Astrocyte (in vitro differentiated cells and primary cell): ENCODE measurements at regions not wholly inside any gene's neighbourhood (a gene's known extent, or its start where the extent isn't known, plus 50 kb on each side); places are given as distances from the start of the nearest gene placed in this dataset.

Experiments
- EZH2 ChIP-seq: IDR thresholded peaks from 2 replicates; pipeline ENCODE4 v1.6.1; 2012; ENCODE audit warnings: mild to moderate bottlenecking, low read length, inconsistent platforms; ENCODE audit not compliant: insufficient read depth
- TF ChIP-seq, protein P1 (sequence below): IDR thresholded peaks from 2 replicates; pipeline ENCODE4 v1.5.1; 2011; ENCODE audit warnings: low read depth, mild to moderate bottlenecking, inconsistent platforms, low read length, moderate library complexity; ENCODE audit not compliant: insufficient read depth

DNA sequence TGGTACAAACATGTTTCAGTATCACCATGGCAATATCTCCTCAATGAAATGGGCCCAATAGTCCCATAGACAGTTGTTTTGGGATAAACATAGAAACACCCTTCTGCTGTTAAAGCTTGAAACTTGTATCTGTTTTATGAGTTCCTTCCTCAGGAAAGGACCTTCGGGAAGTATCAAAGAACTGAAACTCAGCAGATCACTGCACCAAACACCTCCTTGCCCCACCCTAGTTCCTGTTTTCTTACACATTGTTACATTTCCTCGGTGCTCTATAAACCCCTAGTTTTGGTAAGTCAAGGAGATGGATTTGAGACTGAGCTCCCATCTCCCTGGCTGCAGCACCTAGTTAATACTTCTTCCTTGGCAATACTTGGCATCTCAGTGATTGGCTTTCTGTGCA lies 73.8 kb upstream of the ECI2 start:
- TF ChIP-seq, protein P1, sequence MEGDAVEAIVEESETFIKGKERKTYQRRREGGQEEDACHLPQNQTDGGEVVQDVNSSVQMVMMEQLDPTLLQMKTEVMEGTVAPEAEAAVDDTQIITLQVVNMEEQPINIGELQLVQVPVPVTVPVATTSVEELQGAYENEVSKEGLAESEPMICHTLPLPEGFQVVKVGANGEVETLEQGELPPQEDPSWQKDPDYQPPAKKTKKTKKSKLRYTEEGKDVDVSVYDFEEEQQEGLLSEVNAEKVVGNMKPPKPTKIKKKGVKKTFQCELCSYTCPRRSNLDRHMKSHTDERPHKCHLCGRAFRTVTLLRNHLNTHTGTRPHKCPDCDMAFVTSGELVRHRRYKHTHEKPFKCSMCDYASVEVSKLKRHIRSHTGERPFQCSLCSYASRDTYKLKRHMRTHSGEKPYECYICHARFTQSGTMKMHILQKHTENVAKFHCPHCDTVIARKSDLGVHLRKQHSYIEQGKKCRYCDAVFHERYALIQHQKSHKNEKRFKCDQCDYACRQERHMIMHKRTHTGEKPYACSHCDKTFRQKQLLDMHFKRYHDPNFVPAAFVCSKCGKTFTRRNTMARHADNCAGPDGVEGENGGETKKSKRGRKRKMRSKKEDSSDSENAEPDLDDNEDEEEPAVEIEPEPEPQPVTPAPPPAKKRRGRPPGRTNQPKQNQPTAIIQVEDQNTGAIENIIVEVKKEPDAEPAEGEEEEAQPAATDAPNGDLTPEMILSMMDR = no peak
- no peak for TF ChIP-seq EZH2
